GM23338 (cell line): ENCODE measurements at regions not wholly inside any gene's neighbourhood (a gene's known extent, or its start where the extent isn't known, plus 50 kb on each side); places are given as distances from the start of the nearest gene placed in this dataset.

Source experiments
- EZH2 ChIP-seq: fragments of 200-600 bp; sonication (generic); IDR thresholded peaks from one replicate; pipeline ENCODE4 v1.8.0; 2017; ENCODE audit warnings: antibody characterized with exemption, mild to moderate bottlenecking, low read depth; ENCODE audit not compliant: unreplicated experiment
- EZH2phosphoT487 ChIP-seq: fragments of 200-600 bp; sonication (generic); IDR thresholded peaks from one replicate; pipeline ENCODE4 v1.8.1; 2018; ENCODE audit warnings: antibody characterized with exemption; ENCODE audit not compliant: unreplicated experiment
- JUNB ChIP-seq: IDR thresholded peaks from one replicate; pipeline ENCODE4 v1.6.1; 2016; ENCODE audit warnings: antibody characterized with exemption; ENCODE audit not compliant: unreplicated experiment
- NANOG ChIP-seq: IDR thresholded peaks from 2 replicates; pipeline ENCODE4 v1.6.1; 2016; ENCODE audit warnings: antibody characterized with exemption, borderline replicate concordance
- POLR2AphosphoS5 ChIP-seq: IDR thresholded peaks from 2 replicates; pipeline ENCODE4 v1.6.1; 2016; ENCODE audit warnings: antibody characterized with exemption, low read depth
- STAT1 ChIP-seq: IDR thresholded peaks from one replicate; pipeline ENCODE4 v1.6.1; 2016; ENCODE audit warnings: antibody characterized with exemption; ENCODE audit not compliant: unreplicated experiment
- ZNF114 ChIP-seq: fragments of 250-450 bp; sonication (Bioruptor Pico); IDR thresholded peaks from 2 replicates; pipeline ENCODE4 v1.5.0; 2020; ENCODE audit warnings: mild to moderate bottlenecking, moderate library complexity
- TF ChIP-seq, protein P1 (sequence below): fragments of 250-450 bp; sonication (Bioruptor Pico); IDR thresholded peaks from 2 replicates; pipeline ENCODE4 v1.5.0; 2020; ENCODE audit warnings: mild to moderate bottlenecking, moderate library complexity
- TF ChIP-seq, protein P2 (sequence below), 2 experiments: fragments of 200-600 bp in 1 of 2; sonication (generic) in 1 of 2; conservative IDR thresholded peaks; 2 replicates each; pipeline versions ENCODE4 v1.5.1 to v1.6.1; 2016 to 2017; ENCODE audit warnings: antibody characterized with exemption in 2 of 2, low read depth in 2 of 2, mild to moderate bottlenecking in 2 of 2, moderate library complexity in 1 of 2
- TF ChIP-seq, protein P3 (sequence below): IDR thresholded peaks from 2 replicates; pipeline ENCODE4 v1.6.1; 2016; ENCODE audit warnings: antibody characterized with exemption

DNA sequence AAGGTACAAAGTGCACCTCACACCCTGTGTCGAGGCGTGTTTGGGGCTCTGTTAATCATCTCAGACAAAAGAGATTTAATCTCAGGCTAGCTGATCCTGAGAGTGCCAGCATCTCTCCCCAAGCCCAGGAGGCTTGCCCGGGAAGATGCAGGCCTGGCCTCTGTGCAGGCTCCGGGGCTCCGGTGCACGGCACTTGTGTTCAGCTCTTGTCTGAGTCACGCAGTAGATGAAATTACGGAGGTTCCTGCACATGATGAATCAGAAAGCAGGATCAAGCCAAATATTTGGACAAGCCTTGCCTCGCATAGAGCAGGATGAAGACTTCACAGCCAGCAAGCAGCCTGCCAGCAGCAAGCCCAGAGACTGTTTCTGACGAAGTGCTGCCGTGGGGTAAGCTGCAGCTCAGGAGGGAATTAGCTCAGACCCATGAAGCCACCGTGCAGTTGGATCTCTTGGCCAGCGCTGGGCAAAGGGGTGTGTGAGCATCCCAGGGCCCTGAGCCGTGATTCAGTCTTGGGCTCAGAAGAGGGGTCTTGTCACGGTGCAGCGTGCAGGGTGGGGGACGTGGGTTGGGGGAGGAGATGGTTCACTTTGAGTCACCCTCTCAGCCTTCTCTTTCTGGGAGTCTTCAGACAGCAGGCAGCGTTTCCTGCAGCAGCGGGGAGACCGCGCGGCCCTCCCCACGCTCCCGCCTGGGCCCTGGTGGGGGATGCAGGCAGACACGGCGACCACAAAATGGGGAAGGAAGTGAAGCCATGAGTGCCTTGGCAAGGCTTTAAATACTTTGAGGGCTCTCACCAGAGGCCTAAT, 89.2 kb upstream of the MEF2A start (continued):
- TF ChIP-seq, protein P1, sequence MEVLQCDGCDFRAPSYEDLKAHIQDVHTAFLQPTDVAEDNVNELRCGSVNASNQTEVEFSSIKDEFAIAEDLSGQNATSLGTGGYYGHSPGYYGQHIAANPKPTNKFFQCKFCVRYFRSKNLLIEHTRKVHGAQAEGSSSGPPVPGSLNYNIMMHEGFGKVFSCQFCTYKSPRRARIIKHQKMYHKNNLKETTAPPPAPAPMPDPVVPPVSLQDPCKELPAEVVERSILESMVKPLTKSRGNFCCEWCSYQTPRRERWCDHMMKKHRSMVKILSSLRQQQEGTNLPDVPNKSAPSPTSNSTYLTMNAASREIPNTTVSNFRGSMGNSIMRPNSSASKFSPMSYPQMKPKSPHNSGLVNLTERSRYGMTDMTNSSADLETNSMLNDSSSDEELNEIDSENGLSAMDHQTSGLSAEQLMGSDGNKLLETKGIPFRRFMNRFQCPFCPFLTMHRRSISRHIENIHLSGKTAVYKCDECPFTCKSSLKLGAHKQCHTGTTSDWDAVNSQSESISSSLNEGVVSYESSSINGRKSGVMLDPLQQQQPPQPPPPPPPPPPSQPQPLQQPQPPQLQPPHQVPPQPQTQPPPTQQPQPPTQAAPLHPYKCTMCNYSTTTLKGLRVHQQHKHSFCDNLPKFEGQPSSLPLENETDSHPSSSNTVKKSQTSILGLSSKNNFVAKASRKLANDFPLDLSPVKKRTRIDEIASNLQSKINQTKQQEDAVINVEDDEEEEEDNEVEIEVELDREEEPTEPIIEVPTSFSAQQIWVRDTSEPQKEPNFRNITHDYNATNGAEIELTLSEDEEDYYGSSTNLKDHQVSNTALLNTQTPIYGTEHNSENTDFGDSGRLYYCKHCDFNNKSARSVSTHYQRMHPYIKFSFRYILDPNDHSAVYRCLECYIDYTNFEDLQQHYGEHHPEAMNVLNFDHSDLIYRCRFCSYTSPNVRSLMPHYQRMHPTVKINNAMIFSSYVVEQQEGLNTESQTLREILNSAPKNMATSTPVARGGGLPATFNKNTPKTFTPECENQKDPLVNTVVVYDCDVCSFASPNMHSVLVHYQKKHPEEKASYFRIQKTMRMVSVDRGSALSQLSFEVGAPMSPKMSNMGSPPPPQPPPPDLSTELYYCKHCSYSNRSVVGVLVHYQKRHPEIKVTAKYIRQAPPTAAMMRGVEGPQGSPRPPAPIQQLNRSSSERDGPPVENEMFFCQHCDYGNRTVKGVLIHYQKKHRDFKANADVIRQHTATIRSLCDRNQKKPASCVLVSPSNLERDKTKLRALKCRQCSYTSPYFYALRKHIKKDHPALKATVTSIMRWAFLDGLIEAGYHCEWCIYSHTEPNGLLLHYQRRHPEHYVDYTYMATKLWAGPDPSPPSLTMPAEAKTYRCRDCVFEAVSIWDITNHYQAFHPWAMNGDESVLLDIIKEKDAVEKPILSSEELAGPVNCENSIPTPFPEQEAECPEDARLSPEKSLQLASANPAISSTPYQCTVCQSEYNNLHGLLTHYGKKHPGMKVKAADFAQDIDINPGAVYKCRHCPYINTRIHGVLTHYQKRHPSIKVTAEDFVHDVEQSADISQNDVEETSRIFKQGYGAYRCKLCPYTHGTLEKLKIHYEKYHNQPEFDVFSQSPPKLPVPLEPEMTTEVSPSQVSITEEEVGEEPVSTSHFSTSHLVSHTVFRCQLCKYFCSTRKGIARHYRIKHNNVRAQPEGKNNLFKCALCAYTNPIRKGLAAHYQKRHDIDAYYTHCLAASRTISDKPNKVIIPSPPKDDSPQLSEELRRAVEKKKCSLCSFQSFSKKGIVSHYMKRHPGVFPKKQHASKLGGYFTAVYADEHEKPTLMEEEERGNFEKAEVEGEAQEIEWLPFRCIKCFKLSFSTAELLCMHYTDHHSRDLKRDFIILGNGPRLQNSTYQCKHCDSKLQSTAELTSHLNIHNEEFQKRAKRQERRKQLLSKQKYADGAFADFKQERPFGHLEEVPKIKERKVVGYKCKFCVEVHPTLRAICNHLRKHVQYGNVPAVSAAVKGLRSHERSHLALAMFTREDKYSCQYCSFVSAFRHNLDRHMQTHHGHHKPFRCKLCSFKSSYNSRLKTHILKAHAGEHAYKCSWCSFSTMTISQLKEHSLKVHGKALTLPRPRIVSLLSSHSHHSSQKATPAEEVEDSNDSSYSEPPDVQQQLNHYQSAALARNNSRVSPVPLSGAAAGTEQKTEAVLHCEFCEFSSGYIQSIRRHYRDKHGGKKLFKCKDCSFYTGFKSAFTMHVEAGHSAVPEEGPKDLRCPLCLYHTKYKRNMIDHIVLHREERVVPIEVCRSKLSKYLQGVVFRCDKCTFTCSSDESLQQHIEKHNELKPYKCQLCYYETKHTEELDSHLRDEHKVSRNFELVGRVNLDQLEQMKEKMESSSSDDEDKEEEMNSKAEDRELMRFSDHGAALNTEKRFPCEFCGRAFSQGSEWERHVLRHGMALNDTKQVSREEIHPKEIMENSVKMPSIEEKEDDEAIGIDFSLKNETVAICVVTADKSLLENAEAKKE = no peak
- TF ChIP-seq, protein P2, sequence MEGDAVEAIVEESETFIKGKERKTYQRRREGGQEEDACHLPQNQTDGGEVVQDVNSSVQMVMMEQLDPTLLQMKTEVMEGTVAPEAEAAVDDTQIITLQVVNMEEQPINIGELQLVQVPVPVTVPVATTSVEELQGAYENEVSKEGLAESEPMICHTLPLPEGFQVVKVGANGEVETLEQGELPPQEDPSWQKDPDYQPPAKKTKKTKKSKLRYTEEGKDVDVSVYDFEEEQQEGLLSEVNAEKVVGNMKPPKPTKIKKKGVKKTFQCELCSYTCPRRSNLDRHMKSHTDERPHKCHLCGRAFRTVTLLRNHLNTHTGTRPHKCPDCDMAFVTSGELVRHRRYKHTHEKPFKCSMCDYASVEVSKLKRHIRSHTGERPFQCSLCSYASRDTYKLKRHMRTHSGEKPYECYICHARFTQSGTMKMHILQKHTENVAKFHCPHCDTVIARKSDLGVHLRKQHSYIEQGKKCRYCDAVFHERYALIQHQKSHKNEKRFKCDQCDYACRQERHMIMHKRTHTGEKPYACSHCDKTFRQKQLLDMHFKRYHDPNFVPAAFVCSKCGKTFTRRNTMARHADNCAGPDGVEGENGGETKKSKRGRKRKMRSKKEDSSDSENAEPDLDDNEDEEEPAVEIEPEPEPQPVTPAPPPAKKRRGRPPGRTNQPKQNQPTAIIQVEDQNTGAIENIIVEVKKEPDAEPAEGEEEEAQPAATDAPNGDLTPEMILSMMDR (conservative IDR thresholded peaks at IDR 0.05; ENCODE audit: low read depth in 2 of 2) = no peak
- no peak for TF ChIP-seq POLR2AphosphoS5
- TF ChIP-seq, protein P3, sequence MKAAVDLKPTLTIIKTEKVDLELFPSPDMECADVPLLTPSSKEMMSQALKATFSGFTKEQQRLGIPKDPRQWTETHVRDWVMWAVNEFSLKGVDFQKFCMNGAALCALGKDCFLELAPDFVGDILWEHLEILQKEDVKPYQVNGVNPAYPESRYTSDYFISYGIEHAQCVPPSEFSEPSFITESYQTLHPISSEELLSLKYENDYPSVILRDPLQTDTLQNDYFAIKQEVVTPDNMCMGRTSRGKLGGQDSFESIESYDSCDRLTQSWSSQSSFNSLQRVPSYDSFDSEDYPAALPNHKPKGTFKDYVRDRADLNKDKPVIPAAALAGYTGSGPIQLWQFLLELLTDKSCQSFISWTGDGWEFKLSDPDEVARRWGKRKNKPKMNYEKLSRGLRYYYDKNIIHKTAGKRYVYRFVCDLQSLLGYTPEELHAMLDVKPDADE = no peak
- TF ChIP-seq NANOG = no peak
- no peak for TF ChIP-seq EZH2
- no peak for TF ChIP-seq JUNB
- TF ChIP-seq EZH2phosphoT487 = no peak
- TF ChIP-seq STAT1 = no peak
- no peak for TF ChIP-seq ZNF114 (CRISPR knock-in tag)
